ENCODE measurements at regions not wholly inside any gene's neighbourhood (a gene's known extent, or its start where the extent isn't known, plus 50 kb on each side); places are given as distances from the start of the nearest gene placed in this dataset.

DNA sequence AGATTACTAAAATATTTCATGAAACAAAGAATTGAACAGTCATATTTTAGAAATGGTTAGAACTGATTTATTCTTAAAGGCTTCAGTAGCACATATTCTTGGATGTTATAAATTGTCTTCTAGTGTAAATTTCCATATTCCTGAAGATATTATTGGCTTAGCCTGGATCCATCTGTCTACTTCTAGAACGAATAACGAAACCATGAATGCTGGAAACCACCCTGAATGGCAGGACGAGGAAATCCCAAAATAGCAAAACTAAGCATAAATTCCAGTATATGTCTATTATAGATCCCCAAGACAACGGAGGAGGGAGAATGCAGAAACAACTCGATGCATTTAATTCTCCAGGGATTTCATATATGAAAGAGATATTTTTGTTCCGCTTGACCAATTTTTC, 2191.0 kb upstream of the ACO1 start:
- H3K9ac ChIP-seq (ENCODE audit: low read depth, low read length) = no peak overlapping the region
- no peak overlapping the region for H2BK5ac ChIP-seq (ENCODE audit: low read depth, low read length, poor library complexity, severe bottlenecking)
- H3K79me1 ChIP-seq (ENCODE audit: low read depth in 1 of 2, low read length in 2 of 2) = no peaks in the 10 kb centered on the region
- H2AK9ac ChIP-seq (replicated peaks; ENCODE audit: low read depth, low read length, poor library complexity) = no peak overlapping the region
- BruUV-seq (replicated peaks) = no TSS peak
- H3K14ac ChIP-seq (replicated peaks; ENCODE audit: low read depth, low read length) = no peak overlapping the region
- ChIA-PET POLR2A (ENCODE audit: unreplicated experiment) (no interaction called here), CTCF (no interaction called here)
- H3K9me3 ChIP-seq (ENCODE audit: control insufficient read depth, insufficient read depth, low read length) = peaks cover 6% of the 10 kb centered on the region; the same call in 1 of the 2 replicates
- no peak overlapping the region for H2BK120ac ChIP-seq (ENCODE audit: low read depth, low read length)
- DNase-seq = no peak
- in situ Hi-C loops (cut with MboI; ENCODE audit: low sequenced_read_pairs) = no loop called here
- TF ChIP-seq BHLHE40 (IDR thresholded peaks at IDR 0.05; ENCODE audit: low read depth, low read length) (no peak), NFE2L2 (IDR thresholded peaks at IDR 0.05; ENCODE audit: low read depth, low read length) (no peak), MAZ (IDR thresholded peaks at IDR 0.05; ENCODE audit: borderline replicate concordance, low read depth, low read length) (no peak)
- H4K8ac ChIP-seq (ENCODE audit: low read depth in 2 of 2, low read length in 2 of 2) = no peak overlapping the region
- no CpG with 5 or more reads among the region's 6 CpGs for WGBS, 2 experiments (ENCODE audit: extremely low coverage in 2 of 2, insufficient read length in 1 of 2)
- H3K4me1 ChIP-seq (ENCODE audit: control insufficient read depth, insufficient read depth, low read length) = no peaks in the 10 kb centered on the region
- no peaks in the 10 kb centered on the region for H3K9me1 ChIP-seq (ENCODE audit: insufficient read depth, low read length)
- H4K91ac ChIP-seq (ENCODE audit: insufficient read depth, low read depth, low read length) = no peak overlapping the region
- ATAC-seq (ENCODE audit: low read depth) = no peak
- H3K56ac ChIP-seq (ENCODE audit: extremely low read depth, insufficient read depth, low read length) = no peak overlapping the region
- intact Hi-C loops (cut with micrococcal nuclease) = no loop called here
- H3K27ac ChIP-seq (ENCODE audit: insufficient read depth, low read length) = no peak overlapping the region
- no peak overlapping the region for H4K5ac ChIP-seq (ENCODE audit: low read depth, low read length)
- H3K4me3 ChIP-seq (ENCODE audit: insufficient read depth, low read depth, low read length) = no peak overlapping the region
- no peak overlapping the region for H3K4ac ChIP-seq (ENCODE audit: low read depth, low read length)
- no peaks in the 10 kb centered on the region for H3K27me3 ChIP-seq (ENCODE audit: control insufficient read depth, insufficient read depth, low read length)
- no peaks in the 10 kb centered on the region for H4K20me1 ChIP-seq (ENCODE audit: insufficient read depth, low read length)
- dilution Hi-C loops (cut with HindIII; ENCODE audit: low sequenced_read_pairs, unreplicated experiment) = no loop called here
- H3K4me2 ChIP-seq (ENCODE audit: low read depth, low read length) = no peak overlapping the region
- H2BK20ac ChIP-seq (ENCODE audit: low read depth, low read length) = no peak overlapping the region
- H2AFZ ChIP-seq (replicated peaks; ENCODE audit: low read length, poor library complexity) = no peak overlapping the region
- H3K23ac ChIP-seq (ENCODE audit: low read depth, low read length) = no peak overlapping the region
- H3K36me3 ChIP-seq (ENCODE audit: control insufficient read depth, insufficient read depth, low read length) = no peaks in the 10 kb centered on the region
- H3K18ac ChIP-seq (ENCODE audit: low read depth, low read length) = no peak overlapping the region
- no peak overlapping the region for H2AK5ac ChIP-seq (ENCODE audit: low read depth, low read length)
- no peak overlapping the region for H2BK15ac ChIP-seq (ENCODE audit: low read depth, low read length)
